ENCODE measurements at regions not wholly inside any gene's neighbourhood (a gene's known extent, or its start where the extent isn't known, plus 50 kb on each side); places are given as distances from the start of the nearest gene placed in this dataset.

DNA sequence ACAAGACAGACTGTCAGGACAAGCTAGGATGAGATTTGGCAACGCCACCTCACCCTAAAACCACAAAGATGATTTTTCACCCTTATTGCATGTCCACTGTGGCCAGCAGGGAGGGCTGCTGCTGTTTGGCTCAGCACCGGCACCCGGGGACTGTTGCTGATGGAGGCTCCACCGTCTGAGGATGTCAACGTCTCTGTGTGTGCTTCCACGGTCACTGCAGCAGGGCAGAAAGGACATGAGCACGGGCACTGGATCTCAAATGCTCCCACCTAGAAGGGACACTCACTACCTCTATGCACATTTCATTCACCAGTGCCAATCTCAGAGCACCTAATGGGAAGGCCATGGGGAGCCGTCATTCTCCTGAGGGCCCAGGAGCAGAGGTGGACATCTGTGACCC lies 599.6 kb downstream of the PTPRU start:
- no peak for DNase-seq (ENCODE audit: low read depth in 3 of 3, low spot score in 1 of 3)

DNA sequence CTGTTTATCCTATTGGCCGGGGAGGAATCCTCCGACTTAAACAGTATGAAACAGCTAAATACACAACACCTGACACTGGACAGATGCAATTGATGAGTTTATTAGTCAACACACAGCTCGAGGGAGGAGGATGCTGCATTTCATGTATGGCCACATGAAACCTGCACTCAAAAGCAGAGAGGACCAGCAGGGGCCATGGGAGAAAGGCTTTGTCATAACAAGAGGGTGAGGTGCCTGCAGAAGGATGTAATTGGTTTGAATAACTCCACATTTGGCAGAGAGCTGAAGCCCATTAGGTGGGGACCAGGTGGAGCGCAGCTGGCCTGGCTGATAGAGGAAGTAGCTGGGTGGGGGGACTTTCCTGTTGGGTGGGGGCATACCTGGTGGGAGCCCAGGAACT lies 599.1 kb downstream of the PTPRU start:
- DNase-seq (ENCODE audit: low read depth in 3 of 3, low spot score in 1 of 3) = no peak

GRCh38 chr1:29833581-29833980 lies 597.3 kb downstream of the PTPRU start:
- DNase-seq (ENCODE audit: low read depth in 3 of 3, low spot score in 1 of 3) = no peak

GRCh38 chr1:29832936-29833335 lies 596.6 kb downstream of the PTPRU start:
- DNase-seq (ENCODE audit: low read depth in 3 of 3, low spot score in 1 of 3) = no peak

- no peak for DNase-seq (ENCODE audit: low read depth in 3 of 3, low spot score in 1 of 3)
Observed at GRCh38 chr1:29832471-29832870, 596.1 kb downstream of the PTPRU start.

DNA sequence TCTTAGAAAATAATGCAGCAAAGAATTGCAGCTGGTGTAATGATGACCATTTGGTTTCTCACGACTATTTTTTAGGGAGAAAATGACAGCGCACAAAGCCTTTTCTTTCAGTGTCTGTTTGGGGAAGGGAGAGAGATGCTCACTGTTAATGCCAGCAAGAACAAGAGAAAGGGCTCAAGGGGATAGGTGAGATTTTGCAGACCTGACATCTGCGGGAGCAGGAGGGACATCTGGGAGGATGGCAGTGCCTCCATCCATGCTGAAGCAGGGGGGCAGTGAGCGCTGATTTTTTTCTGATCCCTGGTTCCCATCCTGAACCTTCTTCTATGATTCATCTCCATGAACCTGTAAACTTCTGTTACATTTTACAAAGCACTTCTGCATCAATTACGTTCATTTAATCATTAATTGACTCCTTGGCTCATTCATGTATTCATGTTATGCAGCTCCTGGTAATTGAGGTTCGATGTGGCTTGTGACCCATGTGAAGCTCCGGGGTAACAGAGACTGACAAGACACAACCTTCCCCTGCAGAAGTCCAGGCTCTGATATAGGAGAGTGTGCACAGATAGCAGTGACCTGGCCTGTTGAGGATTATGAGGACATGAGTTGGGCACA lies 595.3 kb downstream of the PTPRU start:
- no peak for DNase-seq (ENCODE audit: low read depth in 3 of 3, low spot score in 1 of 3)

- no peak for DNase-seq (ENCODE audit: low read depth in 3 of 3, low spot score in 1 of 3)
Observed at GRCh38 chr1:29830916-29831315, 594.6 kb downstream of the PTPRU start.

DNA sequence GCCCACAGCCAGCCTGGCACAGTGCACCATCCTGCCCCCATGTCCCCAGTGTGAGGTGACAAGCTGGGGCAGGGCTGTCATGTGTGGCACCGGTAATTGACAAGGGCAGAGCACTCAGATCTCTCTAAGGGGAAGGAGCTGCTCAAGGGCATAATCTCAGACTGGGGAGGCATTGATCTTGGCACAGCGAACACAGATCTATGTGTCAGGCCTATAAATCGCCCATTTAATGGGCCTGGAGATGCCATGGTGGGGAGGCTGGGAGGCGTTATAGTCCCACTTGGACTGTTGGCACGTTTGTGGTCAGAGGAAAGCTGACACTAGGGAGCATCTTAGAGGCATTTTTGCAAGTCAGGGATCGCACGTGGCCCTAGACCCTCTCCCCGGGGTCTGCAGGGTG lies 594.1 kb downstream of the PTPRU start:
- DNase-seq (ENCODE audit: low read depth in 3 of 3, low spot score in 1 of 3) = no peak

DNA sequence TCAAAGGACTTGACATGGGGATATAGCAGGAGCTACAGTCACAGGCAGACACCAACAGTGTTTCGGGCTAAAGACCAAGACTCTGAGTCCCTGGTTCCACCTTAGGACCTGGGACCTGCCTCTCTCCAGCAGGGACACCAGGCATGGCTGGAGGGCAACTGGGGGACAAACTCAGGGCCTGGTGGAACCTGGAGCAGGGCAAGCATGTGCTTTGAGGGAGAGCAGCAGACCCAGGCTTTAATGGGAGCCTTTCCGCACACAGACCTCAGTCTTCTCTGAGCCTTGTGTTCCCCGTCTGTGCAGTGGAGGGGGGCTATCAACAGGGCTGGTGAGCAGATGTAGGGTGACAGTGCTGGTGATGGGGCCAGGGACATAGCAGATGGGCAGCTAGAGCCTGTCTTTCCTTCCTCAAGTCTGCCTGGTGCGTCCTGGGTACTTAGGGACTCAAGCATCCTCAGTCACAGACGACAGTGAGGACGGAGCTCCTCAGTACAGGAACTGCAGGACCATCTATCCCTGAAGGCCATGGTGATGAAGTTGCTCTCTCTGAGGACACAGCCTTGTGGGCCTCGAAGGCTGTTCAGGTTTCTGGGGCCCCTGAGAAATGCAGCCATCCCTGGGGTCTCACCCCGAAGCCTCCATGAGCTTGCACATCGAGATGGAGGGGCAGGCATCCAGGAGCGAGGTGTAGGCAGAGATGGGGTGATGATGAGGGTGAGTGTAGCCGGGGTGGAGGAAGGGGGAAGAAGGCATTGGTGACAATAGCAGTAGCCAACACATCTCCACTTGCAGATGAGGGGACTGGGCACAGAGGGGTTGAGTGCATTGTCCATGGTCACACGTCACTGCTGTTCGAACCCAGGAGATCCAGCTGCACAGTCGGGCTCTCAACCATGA lies 593.4 kb downstream of the PTPRU start:
- no peak for DNase-seq (ENCODE audit: low read depth in 3 of 3, low spot score in 1 of 3)

- no peak for DNase-seq (ENCODE audit: low read depth in 3 of 3, low spot score in 1 of 3)
Observed at GRCh38 chr1:29828526-29829447, 592.5 kb downstream of the PTPRU start.

DNA sequence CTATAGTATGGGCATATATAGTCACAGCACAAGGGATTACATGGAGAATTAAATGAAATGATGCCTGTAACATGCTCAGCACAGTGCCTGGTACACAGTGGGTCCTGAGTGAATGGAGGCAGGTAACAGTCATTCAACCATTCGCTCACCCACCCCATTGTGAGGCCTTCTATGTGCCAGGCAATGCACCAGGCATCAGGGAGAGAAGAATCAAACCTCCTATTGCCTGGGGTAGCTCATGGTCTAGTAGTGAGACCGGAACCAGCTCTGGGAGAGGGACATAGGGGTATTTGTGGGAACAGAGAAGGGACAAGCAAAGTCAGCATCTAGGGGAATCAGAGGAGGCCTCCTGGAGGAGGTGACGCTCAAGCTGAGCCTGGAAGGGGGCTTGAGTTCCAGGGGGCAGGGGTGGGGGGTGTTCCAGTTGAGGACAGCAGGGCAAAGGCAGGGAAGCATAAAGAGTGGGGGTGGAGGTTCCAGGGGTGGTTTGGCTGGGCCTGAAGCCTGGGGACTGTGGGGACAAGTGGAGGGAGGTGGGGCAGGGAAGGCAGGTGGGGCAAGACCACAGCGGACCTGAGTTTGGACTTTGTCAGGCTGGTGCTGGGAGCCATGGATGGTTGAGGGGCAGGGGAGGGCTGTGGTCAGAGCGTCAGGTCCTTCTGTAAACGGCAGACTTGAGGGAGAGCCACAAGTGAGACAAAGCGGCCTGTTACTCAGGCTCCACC lies 591.6 kb downstream of the PTPRU start:
- DNase-seq (ENCODE audit: low read depth in 3 of 3, low spot score in 1 of 3) = no peak

DNA sequence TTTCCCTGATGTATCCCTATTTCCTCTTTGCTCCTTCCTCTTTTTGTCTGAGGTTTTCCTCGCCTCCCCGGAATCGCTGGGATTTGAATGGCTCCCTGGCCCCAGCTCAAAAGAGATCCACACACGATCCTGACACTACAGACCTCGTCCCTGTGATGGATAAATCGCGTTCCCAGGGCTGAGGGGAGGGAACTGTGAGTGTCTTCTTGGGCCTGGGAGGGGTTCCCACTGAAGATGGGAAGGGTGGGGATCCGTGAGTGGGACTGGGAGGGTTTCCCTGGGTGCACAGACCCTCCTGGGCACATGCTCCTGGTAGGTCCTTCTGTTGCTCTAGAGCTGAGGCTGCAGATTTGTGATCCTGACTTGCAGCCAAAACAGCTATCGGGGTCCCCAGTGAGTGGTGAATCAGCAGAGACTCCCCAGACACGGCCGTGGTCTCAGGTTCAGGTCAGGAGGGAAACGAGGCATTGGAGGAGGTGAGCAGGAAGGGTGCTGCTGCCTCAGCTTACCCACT lies 591.0 kb downstream of the PTPRU start:
- DNase-seq (ENCODE audit: low read depth in 3 of 3, low spot score in 1 of 3) = no peak

DNA sequence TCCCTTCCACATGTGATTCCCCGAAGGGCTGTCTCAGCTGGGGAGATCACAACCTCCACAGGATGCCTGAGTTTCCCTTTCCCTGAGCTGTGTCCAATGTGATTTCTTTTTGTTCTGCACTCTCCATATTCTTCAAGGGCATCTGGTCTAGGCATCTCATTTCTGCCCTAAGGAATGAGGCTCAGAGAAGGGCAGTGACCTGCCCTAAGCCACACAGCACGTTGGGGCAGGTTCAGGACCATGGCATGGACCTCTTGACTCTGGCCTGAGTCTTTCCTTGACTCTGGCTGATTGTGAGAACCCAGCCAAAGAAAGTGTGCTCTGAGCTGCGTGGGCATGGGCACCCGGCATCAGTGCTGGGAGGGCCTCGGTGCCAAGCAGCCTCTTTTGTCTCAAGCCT lies 590.3 kb downstream of the PTPRU start:
- DNase-seq (ENCODE audit: low read depth in 3 of 3, low spot score in 1 of 3) = no peak

- DNase-seq (ENCODE audit: low read depth in 3 of 3, low spot score in 1 of 3) = no peak
Observed at GRCh38 chr1:29825941-29826415, 589.7 kb downstream of the PTPRU start.

- DNase-seq (ENCODE audit: low read depth in 3 of 3, low spot score in 1 of 3) = no peak
Observed at GRCh38 chr1:29825274-29825940, 589.1 kb downstream of the PTPRU start.

DNA sequence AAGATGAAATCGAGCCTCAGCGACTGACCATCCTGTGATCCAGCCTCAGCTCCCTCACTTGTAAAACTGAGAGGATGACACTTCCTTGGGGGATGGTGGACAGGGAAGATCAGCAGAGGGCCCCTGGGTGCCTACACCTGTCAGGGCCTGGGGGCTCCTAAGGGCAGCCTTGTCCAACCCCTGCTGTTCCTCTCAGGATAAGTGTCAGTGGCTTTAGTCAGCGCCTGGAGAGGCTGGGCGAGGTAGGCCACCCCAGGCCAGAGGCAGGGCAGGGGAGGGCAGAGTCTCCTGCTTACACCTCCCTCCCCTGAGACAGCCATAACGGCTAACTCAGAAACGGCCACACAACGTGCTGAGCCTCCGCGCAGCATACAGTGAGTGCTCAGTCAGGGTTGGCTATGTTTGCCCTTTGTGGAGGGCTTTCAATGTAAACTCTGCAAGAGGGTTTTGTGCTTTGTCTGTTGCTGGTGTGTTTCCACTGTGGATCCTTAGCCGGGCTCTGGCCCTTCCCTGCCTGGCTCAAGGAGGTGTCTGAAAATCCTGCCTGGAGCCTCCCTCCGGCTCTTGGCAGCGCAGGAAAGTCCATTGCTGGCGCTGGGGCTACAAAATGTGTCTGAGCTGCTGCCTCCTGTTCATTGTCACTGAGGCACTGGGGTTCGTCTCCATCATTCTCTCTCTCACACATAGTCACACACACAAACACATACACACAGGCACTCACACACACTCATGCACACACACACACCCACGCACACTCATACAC lies 588.4 kb downstream of the PTPRU start:
- DNase-seq (ENCODE audit: low read depth in 3 of 3, low spot score in 1 of 3) = no peak

GRCh38 chr1:29824025-29824424 lies 587.7 kb downstream of the PTPRU start:
- no peak for DNase-seq (ENCODE audit: low read depth in 3 of 3, low spot score in 1 of 3)

GRCh38 chr1:29823561-29823960 lies 587.2 kb downstream of the PTPRU start:
- DNase-seq (ENCODE audit: low read depth in 3 of 3, low spot score in 1 of 3) = no peak

GRCh38 chr1:29821605-29822004 lies 585.3 kb downstream of the PTPRU start:
- DNase-seq (ENCODE audit: low read depth in 3 of 3, low spot score in 1 of 3) = no peak
